ENCODE measurements at regions not wholly inside any gene's neighbourhood (a gene's known extent, or its start where the extent isn't known, plus 50 kb on each side); places are given as distances from the start of the nearest gene placed in this dataset.
"Not testable (repeated sequence)": the region's sequence is repeated elsewhere in the genome, so short reads cannot be mapped to it uniquely, and the experiment has no call there.

DNA sequence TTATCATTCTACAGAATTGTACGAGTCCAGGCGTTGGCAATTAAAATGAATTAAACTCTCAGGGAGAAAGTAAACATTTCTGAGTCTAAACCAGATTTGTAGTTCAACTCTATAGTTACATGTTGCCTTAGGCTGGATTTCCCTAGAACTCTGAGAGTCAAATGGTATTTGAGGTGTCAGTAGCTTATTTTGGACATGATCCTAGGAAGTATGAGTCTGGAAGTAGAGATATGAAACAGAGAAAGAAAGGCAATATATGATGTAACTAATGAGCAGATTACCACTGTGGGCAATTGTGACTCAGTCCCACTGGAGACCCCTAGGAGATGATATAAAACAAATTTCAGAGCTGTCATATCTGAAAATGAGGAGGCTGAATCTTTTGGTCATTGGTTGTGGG is 199.1 kb upstream of the UBE2E3 start:
- Histone ChIP-seq H3K27me3 (no peaks in the 10 kb centered on the region), H3K4me3 (replicated peaks in 1 of 3) (no peak overlapping the region), H3K4me1 (no peaks in the 10 kb centered on the region), H3K9me3 (no peaks in the 10 kb centered on the region), H3K36me3 (no peaks in the 10 kb centered on the region), H3K27ac (no peak overlapping the region)
- TF ChIP-seq, protein P1, sequence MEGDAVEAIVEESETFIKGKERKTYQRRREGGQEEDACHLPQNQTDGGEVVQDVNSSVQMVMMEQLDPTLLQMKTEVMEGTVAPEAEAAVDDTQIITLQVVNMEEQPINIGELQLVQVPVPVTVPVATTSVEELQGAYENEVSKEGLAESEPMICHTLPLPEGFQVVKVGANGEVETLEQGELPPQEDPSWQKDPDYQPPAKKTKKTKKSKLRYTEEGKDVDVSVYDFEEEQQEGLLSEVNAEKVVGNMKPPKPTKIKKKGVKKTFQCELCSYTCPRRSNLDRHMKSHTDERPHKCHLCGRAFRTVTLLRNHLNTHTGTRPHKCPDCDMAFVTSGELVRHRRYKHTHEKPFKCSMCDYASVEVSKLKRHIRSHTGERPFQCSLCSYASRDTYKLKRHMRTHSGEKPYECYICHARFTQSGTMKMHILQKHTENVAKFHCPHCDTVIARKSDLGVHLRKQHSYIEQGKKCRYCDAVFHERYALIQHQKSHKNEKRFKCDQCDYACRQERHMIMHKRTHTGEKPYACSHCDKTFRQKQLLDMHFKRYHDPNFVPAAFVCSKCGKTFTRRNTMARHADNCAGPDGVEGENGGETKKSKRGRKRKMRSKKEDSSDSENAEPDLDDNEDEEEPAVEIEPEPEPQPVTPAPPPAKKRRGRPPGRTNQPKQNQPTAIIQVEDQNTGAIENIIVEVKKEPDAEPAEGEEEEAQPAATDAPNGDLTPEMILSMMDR (IDR thresholded peaks at IDR 0.05) = no peak
- no peak for TF ChIP-seq POLR2A (IDR thresholded peaks at IDR 0.05)
- 89 to 90% methylated on average over 2 of the region's 2 CpGs for WGBS, 2 donors
- no peak for DNase-seq
- intact Hi-C loops (cut with DNase I) = no loop called here

DNA sequence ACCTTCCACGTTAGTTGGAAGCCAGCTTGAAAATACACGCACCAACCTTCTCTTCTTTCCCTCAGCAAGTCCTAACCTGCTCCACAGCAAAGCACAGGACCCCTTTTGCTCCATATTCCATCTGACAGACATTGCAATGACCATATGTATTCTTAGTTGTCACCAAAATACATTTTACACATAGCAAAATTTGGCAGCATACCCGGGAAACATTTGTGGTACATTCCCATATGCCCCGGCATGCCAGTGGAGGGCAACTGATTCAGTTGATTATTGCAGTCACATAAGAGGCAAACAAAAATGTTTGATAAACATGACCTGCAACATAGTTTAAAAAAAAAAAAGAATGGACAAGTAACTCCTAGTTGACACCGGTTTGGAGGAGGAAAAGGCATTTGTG is 202.1 kb upstream of the UBE2E3 start:
- no peak overlapping the region for H3K27ac ChIP-seq
- WGBS, 2 donors = 89 to 92% methylated on average over 5 of the region's 5 CpGs
- no peaks in the 10 kb centered on the region for H3K4me1 ChIP-seq
- TF ChIP-seq, protein P1 (IDR thresholded peaks at IDR 0.05) = no peak
- no peak for TF ChIP-seq POLR2A (IDR thresholded peaks at IDR 0.05)
- H3K9me3 ChIP-seq = no peaks in the 10 kb centered on the region
- H3K4me3 ChIP-seq (replicated peaks in 1 of 3) = no peak overlapping the region
- no peak for DNase-seq
- intact Hi-C loops (cut with DNase I) = no loop called here
- no peaks in the 10 kb centered on the region for H3K27me3 ChIP-seq
- no peaks in the 10 kb centered on the region for H3K36me3 ChIP-seq

- no peaks in the 10 kb centered on the region for H3K4me1 ChIP-seq
- H3K27me3 ChIP-seq = no peaks in the 10 kb centered on the region
- TF ChIP-seq, protein P1 (IDR thresholded peaks at IDR 0.05) = no peak
- TF ChIP-seq POLR2A (IDR thresholded peaks at IDR 0.05) = no peak
- intact Hi-C loops (cut with DNase I) = no loop called here
- no peak for DNase-seq
- no peak overlapping the region for H3K27ac ChIP-seq
- no peaks in the 10 kb centered on the region for H3K36me3 ChIP-seq
- H3K9me3 ChIP-seq = no peaks in the 10 kb centered on the region
- no peak overlapping the region for H3K4me3 ChIP-seq (replicated peaks in 1 of 3)
Measured at GRCh38 chr2:180776921-180777320, 203.5 kb upstream of the UBE2E3 start.

DNA sequence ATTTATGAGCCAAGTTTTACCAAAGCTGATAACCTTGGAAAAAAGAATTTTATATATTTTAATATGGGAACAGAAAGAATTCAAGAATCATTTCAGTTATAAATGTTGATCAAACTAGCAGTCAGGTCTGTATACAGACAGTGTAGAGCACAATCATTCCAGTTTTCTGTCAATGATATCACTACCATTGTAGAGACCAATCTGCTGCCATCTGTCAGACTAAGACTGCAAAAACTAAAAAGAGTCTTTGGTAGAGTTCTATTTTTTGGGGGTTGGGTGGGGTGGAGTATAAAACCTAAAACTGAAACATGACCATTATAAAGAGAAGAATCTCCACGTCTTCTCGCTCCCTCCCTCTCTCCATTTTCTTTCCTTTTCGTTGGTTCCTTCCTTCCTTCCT is 204.7 kb upstream of the UBE2E3 start:
- H3K9me3 ChIP-seq = no peaks in the 10 kb centered on the region
- DNase-seq = no peak
- intact Hi-C loops (cut with DNase I) = no loop called here

GRCh38 chr2:180765316-180765715 is 215.1 kb upstream of the UBE2E3 start:
- H3K4me1 ChIP-seq; H3K27me3 ChIP-seq; H3K4me3 ChIP-seq (replicated peaks in 1 of 3); H3K27ac ChIP-seq; intact Hi-C loops (cut with DNase I); H3K36me3 ChIP-seq; DNase-seq; H3K9me3 ChIP-seq: not testable (repeated sequence)
- WGBS, 2 donors = 75 to 79% methylated on average over 6 of the region's 6 CpGs

More for the DNA sequence above, 204.7 kb upstream of the UBE2E3 start:
- H3K27ac ChIP-seq = no peak overlapping the region
- WGBS, 2 donors = 83 to 84% methylated on average over 3 of the region's 3 CpGs
- no peak overlapping the region for H3K4me3 ChIP-seq (replicated peaks in 1 of 3)
- H3K27me3 ChIP-seq = no peaks in the 10 kb centered on the region
- TF ChIP-seq, protein P1 (IDR thresholded peaks at IDR 0.05) = no peak
- no peak for TF ChIP-seq POLR2A (IDR thresholded peaks at IDR 0.05)
- no peaks in the 10 kb centered on the region for H3K36me3 ChIP-seq
- H3K4me1 ChIP-seq = no peaks in the 10 kb centered on the region
